ENCODE measurements at regions not wholly inside any gene's neighbourhood (a gene's known extent, or its start where the extent isn't known, plus 50 kb on each side); places are given as distances from the start of the nearest gene placed in this dataset.

GRCh38 chr20:22526512-22527012 is 57.8 kb downstream of the FOXA2 start:
- no peak for TF ChIP-seq CTCF (IDR thresholded peaks at IDR 0.05)
- no peak for TF ChIP-seq POLR2A (IDR thresholded peaks at IDR 0.05)
- no peak for TF ChIP-seq EP300 (IDR thresholded peaks at IDR 0.05)
